ENCODE measurements at regions not wholly inside any gene's neighbourhood (a gene's known extent, or its start where the extent isn't known, plus 50 kb on each side); places are given as distances from the start of the nearest gene placed in this dataset.

DNA sequence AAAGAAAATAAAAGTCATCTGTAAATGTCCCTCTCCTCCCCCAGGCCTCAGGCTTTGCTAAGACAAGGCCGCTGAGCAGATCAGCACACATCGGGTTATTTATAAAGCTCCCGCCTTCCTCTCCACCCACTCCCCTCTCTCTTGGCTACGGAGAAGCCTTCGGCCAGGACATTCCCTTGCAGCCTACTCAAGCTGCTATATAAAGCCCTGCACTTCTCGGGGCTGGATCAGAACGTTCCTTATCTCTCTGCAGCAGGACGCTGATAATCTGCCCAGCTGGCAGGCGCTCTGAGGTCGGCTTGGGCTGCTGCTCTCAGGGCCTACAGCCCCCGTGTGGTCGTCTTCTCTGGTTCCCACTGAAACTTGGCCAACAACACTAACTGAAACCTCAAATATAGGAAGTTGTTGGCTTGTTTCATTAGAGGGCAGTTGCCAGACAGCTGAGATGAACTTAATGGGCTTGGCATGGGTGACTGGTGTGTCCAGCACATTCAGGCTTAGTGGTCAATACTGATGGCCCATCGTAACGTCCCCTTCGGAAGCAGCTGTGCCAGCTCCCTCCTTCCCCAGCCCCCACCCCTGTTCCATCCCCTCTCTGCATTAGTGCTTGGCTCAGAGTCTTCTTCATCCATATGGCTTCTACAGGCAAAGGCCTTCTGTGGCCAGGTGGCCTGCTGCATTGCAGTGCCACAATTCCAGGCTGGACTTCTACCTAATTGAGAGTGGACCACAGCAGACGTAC is 64.6 kb downstream of the IER5 start:
- no peak for TF ChIP-seq EZH2phosphoT487 (IDR thresholded peaks at IDR 0.05; ENCODE audit: borderline replicate concordance)
- TF ChIP-seq, protein P1, sequence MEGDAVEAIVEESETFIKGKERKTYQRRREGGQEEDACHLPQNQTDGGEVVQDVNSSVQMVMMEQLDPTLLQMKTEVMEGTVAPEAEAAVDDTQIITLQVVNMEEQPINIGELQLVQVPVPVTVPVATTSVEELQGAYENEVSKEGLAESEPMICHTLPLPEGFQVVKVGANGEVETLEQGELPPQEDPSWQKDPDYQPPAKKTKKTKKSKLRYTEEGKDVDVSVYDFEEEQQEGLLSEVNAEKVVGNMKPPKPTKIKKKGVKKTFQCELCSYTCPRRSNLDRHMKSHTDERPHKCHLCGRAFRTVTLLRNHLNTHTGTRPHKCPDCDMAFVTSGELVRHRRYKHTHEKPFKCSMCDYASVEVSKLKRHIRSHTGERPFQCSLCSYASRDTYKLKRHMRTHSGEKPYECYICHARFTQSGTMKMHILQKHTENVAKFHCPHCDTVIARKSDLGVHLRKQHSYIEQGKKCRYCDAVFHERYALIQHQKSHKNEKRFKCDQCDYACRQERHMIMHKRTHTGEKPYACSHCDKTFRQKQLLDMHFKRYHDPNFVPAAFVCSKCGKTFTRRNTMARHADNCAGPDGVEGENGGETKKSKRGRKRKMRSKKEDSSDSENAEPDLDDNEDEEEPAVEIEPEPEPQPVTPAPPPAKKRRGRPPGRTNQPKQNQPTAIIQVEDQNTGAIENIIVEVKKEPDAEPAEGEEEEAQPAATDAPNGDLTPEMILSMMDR (conservative IDR thresholded peaks at IDR 0.05; ENCODE audit: low read length): peak; percentile 61

Data from Loucy (cell line).